SK-N-SH (cell line): ENCODE measurements at regions not wholly inside any gene's neighbourhood (a gene's known extent, or its start where the extent isn't known, plus 50 kb on each side); places are given as distances from the start of the nearest gene placed in this dataset.

Experiments used
- CTCF ChIA-PET: fragments of 300-600, 350-600 bp; formaldehyde crosslinking; extraction: SDS; loops from one replicate; lab custom pipeline; 2021; lab: Yijun Ruan, JAX
- POLR2A ChIA-PET: fragments of 350-600 bp; sonication (Branson Sonifier 250); formaldehyde crosslinking; extraction: SDS; loops from one replicate; lab custom pipeline; 2020; ENCODE audit warnings: antibody characterized with exemption, inconsistent platforms; lab: Yijun Ruan, JAX
- DNase-seq: peaks from one replicate; pipeline ENCODE4 v3.0.0; 2012
- H2AFZ ChIP-seq: fragments of 200-600 bp; sonication (generic); 2 replicates; pipeline ENCODE4 v1.8.1; 2016; ENCODE audit warnings: antibody characterized with exemption, mild to moderate bottlenecking, low read depth
- H3F3A ChIP-seq: fragments of 200-600 bp; sonication (generic); replicated peaks from 2 replicates; pipeline ENCODE3; 2016; ENCODE audit warnings: antibody characterized with exemption, mild to moderate bottlenecking; ENCODE audit not compliant: insufficient read depth
- H3K27ac ChIP-seq, 2 experiments: fragments of 200-500 bp in 1 of 2; fragments of 200-600 bp in 1 of 2; sonication (Bioruptor generic) in 1 of 2; sonication (generic), shearing (Covaris generic) in 1 of 2; 2 replicates each; pipeline versions ENCODE4 v1.5.1 to v1.6.1; 2014 to 2016; ENCODE audit warnings: low read depth in 2 of 2, inconsistent platforms in 1 of 2, low read length in 1 of 2, mild to moderate bottlenecking in 1 of 2, mixed read lengths in 1 of 2
- H3K27me3 ChIP-seq: fragments of 200-600 bp; sonication (generic), shearing (Covaris generic); 2 replicates; pipeline ENCODE4 v1.6.1; 2016; ENCODE audit warnings: mixed run types; ENCODE audit not compliant: insufficient read depth
- H3K36me3 ChIP-seq, 2 experiments: fragments of 200-500 bp in 1 of 2; fragments of 200-600 bp in 1 of 2; sonication (Bioruptor generic) in 1 of 2; sonication (generic) in 1 of 2; replicated peaks in 1 of 2; 2 replicates each; pipeline versions ENCODE3 to v1.5.1; 2014 to 2016; ENCODE audit warnings: low read length in 1 of 2, mild to moderate bottlenecking in 1 of 2; ENCODE audit not compliant: insufficient read depth in 2 of 2, control insufficient read depth in 1 of 2
- H3K4me1 ChIP-seq, 2 experiments: fragments of 200-500 bp in 1 of 2; fragments of 200-600 bp in 1 of 2; sonication (Bioruptor generic) in 1 of 2; sonication (generic), shearing (Covaris generic) in 1 of 2; 2 replicates each; pipeline versions ENCODE4 v1.5.1 to v1.6.1; 2014 to 2016; ENCODE audit warnings: low read depth in 1 of 2, low read length in 1 of 2, mixed run types in 1 of 2; ENCODE audit not compliant: insufficient read depth in 2 of 2, control insufficient read depth in 1 of 2
- H3K4me2 ChIP-seq: fragments of 200-600 bp; sonication (generic), shearing (Covaris generic); 2 replicates; pipeline ENCODE4 v1.6.1; 2017; ENCODE audit warnings: mixed run types
- H3K4me3 ChIP-seq, 2 experiments: fragments of 200-500 bp in 1 of 2; fragments of 200-600 bp in 1 of 2; sonication (Bioruptor generic) in 1 of 2; sonication (generic), shearing (Covaris generic) in 1 of 2; 2 replicates each; pipeline versions ENCODE4 v1.5.1 to v1.8.1; 2014 to 2016; ENCODE audit warnings: low read depth in 2 of 2, inconsistent platforms in 1 of 2, low read length in 1 of 2, mild to moderate bottlenecking in 1 of 2, mixed read lengths in 1 of 2, moderate library complexity in 1 of 2
- H3K79me2 ChIP-seq: fragments of 200-600 bp; sonication (generic); 2 replicates; pipeline ENCODE4 v1.8.1; 2017; ENCODE audit warnings: mild to moderate bottlenecking; ENCODE audit not compliant: insufficient read depth
- H3K9ac ChIP-seq: fragments of 200-600 bp; sonication (generic); 2 replicates; pipeline ENCODE4 v1.6.1; 2017; ENCODE audit warnings: mixed run types
- H3K9me2 ChIP-seq: fragments of 200-600 bp; sonication (generic); 2 replicates; pipeline ENCODE4 v1.6.1; 2017; ENCODE audit warnings: mixed run types
- H3K9me3 ChIP-seq: fragments of 200-600 bp; sonication (generic); 2 replicates; pipeline ENCODE4 v1.6.1; 2017; ENCODE audit warnings: mixed run types, mild to moderate bottlenecking, moderate library complexity
- H4K20me1 ChIP-seq: fragments of 200-600 bp; sonication (generic); 2 replicates; pipeline ENCODE4 v1.6.1; 2017; ENCODE audit warnings: mild to moderate bottlenecking, mixed run types; ENCODE audit not compliant: insufficient read depth
- CHD2 ChIP-seq: fragments of 150-350 bp; IDR thresholded peaks from 2 replicates; pipeline ENCODE4 v1.6.1; 2018; ENCODE audit warnings: low read length; ENCODE audit not compliant: partially characterized antibody
- EP300 ChIP-seq, 2 experiments: IDR thresholded peaks; 2 replicates each; pipeline versions ENCODE4 v1.4.0 to v1.6.1; 2012; ENCODE audit warnings: borderline replicate concordance in 1 of 2, low read depth in 1 of 2, low read length in 1 of 2
- EZH2phosphoT487 ChIP-seq: fragments of 200-600 bp; sonication (generic); IDR thresholded peaks from 2 replicates; pipeline ENCODE4 v1.6.1; 2017; ENCODE audit warnings: low read depth, mixed run types, mild to moderate bottlenecking, antibody characterized with exemption, moderate library complexity, borderline replicate concordance
- FOXM1 ChIP-seq: IDR thresholded peaks from 2 replicates; pipeline ENCODE4 v1.4.0; 2012; ENCODE audit warnings: low read depth, mild to moderate bottlenecking
- GATA2 ChIP-seq: sonication (generic); formaldehyde crosslinking; IDR thresholded peaks from 2 replicates; pipeline ENCODE4 v1.5.0; 2020; ENCODE audit warnings: mild to moderate bottlenecking, missing genetic modification reagents
- IRF3 ChIP-seq: fragments of 150-350 bp; IDR thresholded peaks from 2 replicates; pipeline ENCODE4 v1.6.1; 2016; ENCODE audit warnings: mild to moderate bottlenecking, low read depth, low read length
- MAX ChIP-seq: IDR thresholded peaks from 2 replicates; pipeline ENCODE4 v1.4.0; 2012; ENCODE audit warnings: low read depth
- MEF2A ChIP-seq: IDR thresholded peaks from 2 replicates; pipeline ENCODE4 v1.4.0; 2012; ENCODE audit warnings: low read depth, borderline replicate concordance
- NRF1 ChIP-seq: IDR thresholded peaks from 2 replicates; pipeline ENCODE4 v1.6.1; 2012; ENCODE audit warnings: low read depth, mild to moderate bottlenecking, low read length
- PBX3 ChIP-seq: IDR thresholded peaks from 2 replicates; pipeline ENCODE4; 2012
- RCOR1 ChIP-seq: fragments of 150-350 bp; IDR thresholded peaks from 2 replicates; pipeline ENCODE4 v1.6.1; 2017; ENCODE audit warnings: antibody characterized with exemption, low read length
- REST ChIP-seq: IDR thresholded peaks from 2 replicates; pipeline ENCODE4 v1.6.1; 2012; ENCODE audit warnings: mild to moderate bottlenecking, low read depth, low read length, moderate library complexity
- RXRA ChIP-seq: IDR thresholded peaks from 2 replicates; pipeline ENCODE4 v1.4.0; 2012; ENCODE audit warnings: low read depth, mild to moderate bottlenecking, borderline replicate concordance
- TAF1 ChIP-seq: IDR thresholded peaks from 2 replicates; pipeline ENCODE4 v1.6.1; 2012; ENCODE audit warnings: low read depth, mild to moderate bottlenecking, low read length, moderate library complexity, borderline replicate concordance
- WGBS: methylation state at CpG from one replicate; pipeline ENCODE4 v1.1.6; 2017; ENCODE audit warnings: low lambda C conversion rate; 5-methylcytosine and 5-hydroxymethylcytosine counted together

GRCh38 chr14:82146846-82147245 lies 613.2 kb upstream of the SEL1L start:
- H3K27me3 ChIP-seq: no peaks in the 10 kb centered on the region

GRCh38 chr14:82153689-82154088 lies 620.0 kb upstream of the SEL1L start:
- TF ChIP-seq RCOR1 (no peak), CHD2 (no peak), EZH2phosphoT487 (no peak), IRF3 (no peak)
- CTCF ChIA-PET: no interaction called here

More at GRCh38 chr14:82146846-82147245, 613.2 kb upstream of the SEL1L start:
- H3K36me3 ChIP-seq: no peaks in the 10 kb centered on the region
- TF ChIP-seq EZH2phosphoT487: no peak
- TF ChIP-seq MAX: no peak
- no peak for TF ChIP-seq MEF2A
- TF ChIP-seq TAF1: no peak
- no peak for TF ChIP-seq PBX3
- TF ChIP-seq, all 33 proteins: peak for 0
- H3K27ac ChIP-seq: no peak overlapping the region
- H3K4me3 ChIP-seq: no peak overlapping the region
- H3K4me2 ChIP-seq: no peak overlapping the region
- no peaks in the 10 kb centered on the region for H3K9me2 ChIP-seq
- H2AFZ ChIP-seq: no peak overlapping the region
- peaks cover 13% of the 10 kb centered on the region; the same call in 1 of the 2 replicates for H3K9me3 ChIP-seq
- POLR2A ChIA-PET: no interaction called here
- DNase-seq: no peak
- no peak overlapping the region for H3K9ac ChIP-seq
- no peaks in the 10 kb centered on the region for H3K4me1 ChIP-seq
- H3F3A ChIP-seq: no peaks in the 10 kb centered on the region
- no peaks in the 10 kb centered on the region for H3K79me2 ChIP-seq
- CTCF ChIA-PET: interaction anchor here (0.6 kb wide), 1 partner anchor 810 kb away, joined by 3 read pairs; no protein-coding TSS in a partner anchor
- no peaks in the 10 kb centered on the region for H4K20me1 ChIP-seq

GRCh38 chr14:82159624-82160023 lies 626.0 kb upstream of the SEL1L start:
- Histone ChIP-seq H4K20me1 (no peaks in the 10 kb centered on the region), H3K36me3 (no peaks in the 10 kb centered on the region), H3K27ac (no peak overlapping the region), H3K9me3 (no peaks in the 10 kb centered on the region), H3K4me3 (no peak overlapping the region), H3K9me2 (0 out of 2 replicates have a peak, but pooled peaks cover 3% of the 10 kb centered on the region), H3K4me2 (no peak overlapping the region), H3F3A (no peaks in the 10 kb centered on the region), H3K9ac (no peak overlapping the region), H3K4me1 (no peaks in the 10 kb centered on the region), H3K27me3 (no peaks in the 10 kb centered on the region), H3K79me2 (no peaks in the 10 kb centered on the region), H2AFZ (no peak overlapping the region)
- ChIA-PET POLR2A (no interaction called here), CTCF (no interaction called here)
- WGBS: 33% methylated on average over 3 of the region's 3 CpGs
- DNase-seq: no peak
- TF ChIP-seq EZH2phosphoT487 (no peak), REST (no peak), NRF1 (no peak), CHD2 (no peak), FOXM1 (no peak), GATA2 (CRISPR knock-in tag) (no peak), RXRA (no peak), RCOR1 (no peak), EP300 (IDR thresholded peaks at IDR 0.05; ENCODE audit: borderline replicate concordance in 1 of 2, low read depth in 1 of 2, low read length in 1 of 2) (no peak)

More at GRCh38 chr14:82153689-82154088, 620.0 kb upstream of the SEL1L start:
- POLR2A ChIA-PET: no interaction called here
- Histone ChIP-seq H3K9me2 (no peaks in the 10 kb centered on the region), H3K9me3 (peaks cover 5% of the 10 kb centered on the region; the same call in 1 of the 2 replicates), H2AFZ (no peak overlapping the region), H3K4me2 (no peak overlapping the region), H3K36me3 (no peaks in the 10 kb centered on the region), H3K27ac (no peak overlapping the region), H3K4me1 (no peaks in the 10 kb centered on the region), H3K27me3 (no peaks in the 10 kb centered on the region), H3F3A (no peaks in the 10 kb centered on the region), H3K4me3 (no peak overlapping the region), H3K9ac (no peak overlapping the region), H3K79me2 (no peaks in the 10 kb centered on the region), H4K20me1 (no peaks in the 10 kb centered on the region)
- no peak for DNase-seq
- 3% methylated on average over 4 of the region's 4 CpGs for WGBS
